Superior temporal gyrus (tissue), 1 donor: ENCODE measurements at regions not wholly inside any gene's neighbourhood (a gene's known extent, or its start where the extent isn't known, plus 50 kb on each side); places are given as distances from the start of the nearest gene placed in this dataset.

Source experiments
- DNase-seq: peaks from one replicate; pipeline ENCODE4 v3.0.0-alpha.2; 2016; ENCODE audit errors: extremely low spot score

GRCh38 chr16:85187886-85188285, 75.6 kb upstream of the CIBAR2 start:
- DNase-seq, result no peak

- no peak for DNase-seq
Observed at GRCh38 chr16:85188822-85189672, 76.8 kb upstream of the CIBAR2 start.

- DNase-seq, result no peak
Observed at GRCh38 chr16:85190572-85190971, 78.3 kb upstream of the CIBAR2 start.

GRCh38 chr16:85191341-85191965, 79.2 kb upstream of the CIBAR2 start:
- DNase-seq, result no peak

DNA sequence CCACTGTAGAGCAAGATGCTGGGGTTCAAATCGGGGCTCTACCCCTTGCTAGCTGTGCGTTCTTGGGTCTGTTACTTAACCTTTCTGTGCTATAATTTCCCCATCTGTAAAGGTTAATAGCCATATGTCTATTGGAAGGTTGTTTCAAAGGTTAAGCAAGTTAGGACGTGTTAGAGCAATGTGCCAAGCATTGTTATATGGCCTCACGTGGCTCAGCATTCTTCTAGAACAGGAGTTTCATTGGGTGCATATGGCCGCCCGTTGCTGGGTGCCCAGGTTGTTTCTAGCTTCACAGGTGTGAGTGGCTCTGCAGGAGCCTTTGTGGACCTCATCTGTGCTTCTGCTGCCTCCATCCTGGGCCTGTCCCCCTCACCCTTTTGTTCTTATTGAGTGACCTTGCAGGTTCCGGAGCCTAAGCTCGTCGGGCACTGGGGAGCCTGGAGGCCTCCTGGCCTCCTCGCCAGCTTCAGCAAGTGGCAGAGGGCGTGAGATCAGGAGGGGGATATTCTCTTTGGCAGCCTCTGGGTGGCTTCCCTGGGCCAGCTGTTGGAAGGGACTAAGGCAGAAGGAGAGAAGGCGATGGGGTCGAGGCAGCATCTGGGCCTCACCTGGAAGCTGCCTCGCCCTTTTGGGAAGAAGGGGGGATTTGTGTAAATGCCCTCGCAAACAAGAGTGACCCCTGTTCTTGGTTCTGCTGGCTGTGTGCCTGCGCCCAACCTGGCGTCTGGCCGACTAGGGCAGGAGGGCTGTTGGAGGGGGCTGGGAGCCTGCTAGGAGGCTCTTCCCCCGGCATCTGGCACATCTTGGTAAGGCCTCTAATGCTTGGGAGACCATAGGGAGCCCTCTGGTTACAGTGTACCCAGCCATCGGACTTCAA, 80.2 kb upstream of the CIBAR2 start:
- no peak for DNase-seq

DNA sequence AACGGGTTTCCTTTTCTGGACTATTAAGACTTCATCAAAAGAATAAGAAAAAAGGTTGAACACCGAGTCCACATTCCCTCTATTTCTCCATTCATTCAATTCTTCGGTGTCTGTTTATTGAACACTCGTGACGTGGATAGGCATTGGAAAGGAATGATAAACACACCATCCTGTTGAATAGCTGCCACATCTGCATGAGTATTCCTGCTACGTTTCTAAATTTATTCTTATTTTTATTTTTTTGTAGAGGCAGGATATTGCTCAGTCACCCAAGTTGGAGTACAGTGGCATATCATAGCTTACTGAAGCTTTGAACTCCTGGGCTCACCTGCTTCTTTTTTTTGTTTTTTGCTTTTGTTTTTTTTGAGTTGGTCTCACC, 80.8 kb upstream of the CIBAR2 start:
- DNase-seq, result no peak

DNA sequence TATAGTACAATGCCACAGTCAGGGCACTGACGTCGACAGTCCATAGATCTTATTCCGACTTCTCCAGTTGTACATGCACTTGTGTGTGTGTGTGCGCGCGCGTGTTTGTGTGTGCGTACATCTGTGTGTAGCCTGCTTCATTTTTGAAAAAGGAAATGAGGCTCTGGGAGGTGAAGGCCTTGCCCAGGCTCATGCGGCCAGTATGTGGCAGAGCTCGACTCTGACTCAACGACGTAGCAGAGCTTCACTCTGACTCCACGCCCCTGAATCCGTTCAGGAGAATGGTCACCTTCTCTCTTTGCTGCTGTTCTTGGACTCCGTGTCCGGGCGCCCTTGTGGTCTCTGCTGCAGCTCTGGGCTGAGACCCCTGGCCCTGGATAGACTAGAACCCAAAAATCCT, 81.6 kb upstream of the CIBAR2 start:
- DNase-seq, result no peak

DNA sequence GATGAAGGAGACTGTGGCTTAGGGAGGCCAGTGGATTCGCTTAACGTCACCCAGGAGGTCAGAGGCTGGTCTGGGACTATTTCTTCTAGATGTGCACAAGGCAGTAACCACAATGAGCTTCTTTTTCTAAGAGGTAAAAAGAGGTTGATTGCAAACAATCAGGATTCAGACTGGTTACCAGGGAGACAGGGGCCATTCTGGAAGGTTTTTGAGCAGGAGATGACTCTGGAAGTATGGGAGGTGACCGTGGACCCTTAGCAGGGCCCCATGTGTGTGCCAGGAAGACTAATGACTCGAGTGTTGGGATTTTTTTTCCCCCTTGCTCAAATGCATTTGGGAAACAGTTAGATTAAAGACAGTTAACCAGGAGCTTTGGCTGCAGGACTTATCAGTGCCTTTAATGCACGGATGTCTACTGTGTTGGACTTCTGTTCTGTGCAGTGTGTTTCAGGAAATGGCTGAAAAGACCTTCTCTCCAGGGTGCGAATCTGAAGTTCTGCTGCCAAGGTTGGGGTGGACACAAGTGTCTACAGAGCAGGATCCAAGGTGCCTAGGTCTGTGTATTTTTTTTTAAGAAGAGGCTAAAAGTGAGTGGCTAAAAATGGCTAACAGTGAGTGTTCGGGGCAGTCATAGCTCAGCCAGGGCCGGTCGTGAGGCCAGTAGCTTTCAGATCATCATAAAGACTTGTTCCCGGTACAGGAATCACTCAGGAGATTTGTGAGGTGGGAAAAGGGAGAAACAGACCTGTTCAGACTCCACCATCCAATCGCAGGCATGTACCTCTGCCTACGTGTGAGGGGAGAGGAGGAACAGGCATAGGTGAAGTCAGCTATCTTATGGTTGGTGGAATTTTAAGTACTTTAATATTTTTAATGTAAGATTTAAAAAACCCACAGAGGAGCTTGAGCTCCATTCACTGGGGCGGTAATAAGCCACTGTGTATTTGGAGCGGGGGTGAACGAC, 82.3 kb upstream of the CIBAR2 start:
- no peak for DNase-seq

GRCh38 chr16:85195271-85195647, 83.0 kb upstream of the CIBAR2 start:
- DNase-seq, result no peak

DNA sequence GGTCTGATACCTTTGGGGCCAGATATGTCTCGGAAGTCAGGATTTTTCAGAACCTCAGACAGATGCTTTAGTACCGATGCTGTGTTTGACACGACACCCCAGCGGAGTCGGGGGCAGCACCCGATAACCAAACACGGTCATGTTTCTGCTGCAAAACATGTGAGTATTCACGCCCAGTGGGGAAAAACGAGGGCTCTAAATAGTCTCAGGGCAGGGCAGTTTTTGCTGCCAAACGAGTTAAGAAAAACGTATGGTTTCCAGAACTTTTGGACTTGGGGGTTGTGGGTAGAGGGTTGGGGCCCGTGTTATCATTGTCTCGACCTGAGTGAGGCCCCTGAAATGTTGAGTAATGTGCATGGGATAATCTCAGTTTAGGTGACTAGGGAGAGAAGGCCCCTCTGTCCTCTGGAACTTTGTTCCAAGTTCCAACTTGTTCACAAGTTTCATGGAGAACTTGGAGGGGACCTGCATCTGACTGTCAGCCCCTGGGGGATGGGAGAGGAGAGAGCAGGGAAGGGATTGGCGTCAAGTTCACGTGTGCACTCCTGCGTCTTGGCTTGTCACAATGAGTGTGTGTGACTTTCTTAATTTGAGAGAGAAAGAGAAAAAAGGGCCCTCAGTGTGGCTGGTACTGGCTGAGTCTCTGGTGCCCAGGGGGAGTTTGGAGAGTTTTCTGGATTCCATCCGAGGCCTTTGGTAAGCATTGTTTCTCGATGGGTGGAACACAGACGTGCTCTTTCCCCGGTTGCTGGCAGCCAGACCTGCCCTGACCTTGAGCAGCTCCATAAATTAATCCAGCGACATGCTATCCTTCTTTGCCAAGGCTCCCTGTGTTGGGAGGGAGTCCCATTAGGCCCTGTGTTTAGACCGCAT, 83.9 kb upstream of the CIBAR2 start:
- DNase-seq, result no peak

DNA sequence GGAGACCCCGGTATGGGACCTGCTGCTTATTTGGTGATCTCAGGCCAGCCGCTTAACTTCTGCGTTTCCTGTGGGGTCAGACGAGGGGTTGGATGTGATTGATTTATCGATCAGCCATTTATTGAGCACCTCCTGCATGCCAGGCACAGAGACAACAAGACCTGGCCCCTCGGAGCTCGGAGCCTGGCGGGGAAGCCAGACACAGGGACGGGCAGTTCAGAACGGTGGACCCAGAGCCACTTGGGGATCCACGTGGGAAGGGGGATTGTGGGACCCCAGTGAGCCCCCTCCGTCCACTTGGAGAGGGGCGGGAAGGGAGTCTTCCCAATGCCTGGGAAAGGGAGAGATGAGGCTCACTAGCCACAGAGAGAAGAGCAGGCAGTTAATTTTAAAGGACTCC, 84.7 kb upstream of the CIBAR2 start:
- no peak for DNase-seq

- DNase-seq, result no peak
Observed at GRCh38 chr16:85197611-85198566, 85.6 kb upstream of the CIBAR2 start.

DNA sequence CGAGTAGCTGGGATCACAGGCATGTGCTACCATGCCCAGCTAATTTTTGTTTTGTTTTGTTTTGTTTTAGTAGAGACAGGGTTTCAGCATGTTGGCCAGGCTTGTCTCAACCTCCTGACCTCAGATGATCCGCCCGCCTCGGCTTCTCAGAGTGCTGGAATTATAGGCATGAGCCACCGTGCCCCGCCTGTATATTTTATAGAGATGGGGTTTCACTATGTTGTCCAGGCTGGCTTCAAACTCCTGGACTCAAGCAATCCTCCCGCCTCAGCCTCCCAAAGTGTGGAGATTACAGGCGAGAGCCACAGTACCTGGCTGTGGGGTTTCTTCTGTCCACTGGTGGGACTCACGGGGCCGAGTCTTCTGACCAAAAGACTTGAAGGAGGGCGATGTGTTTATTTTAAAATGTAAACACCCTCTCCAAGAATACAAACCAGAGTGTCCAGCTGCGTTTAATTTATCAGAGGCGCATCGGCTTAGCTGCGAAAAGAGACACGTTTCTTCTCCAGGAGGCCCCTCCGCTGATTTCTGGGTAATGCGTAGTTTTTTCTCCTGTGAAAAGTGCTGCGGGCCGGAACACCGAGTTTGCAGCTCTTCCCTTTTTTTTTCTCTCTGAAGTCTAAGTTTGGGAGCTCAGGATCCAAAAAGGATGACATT, 86.9 kb upstream of the CIBAR2 start:
- no peak for DNase-seq

DNA sequence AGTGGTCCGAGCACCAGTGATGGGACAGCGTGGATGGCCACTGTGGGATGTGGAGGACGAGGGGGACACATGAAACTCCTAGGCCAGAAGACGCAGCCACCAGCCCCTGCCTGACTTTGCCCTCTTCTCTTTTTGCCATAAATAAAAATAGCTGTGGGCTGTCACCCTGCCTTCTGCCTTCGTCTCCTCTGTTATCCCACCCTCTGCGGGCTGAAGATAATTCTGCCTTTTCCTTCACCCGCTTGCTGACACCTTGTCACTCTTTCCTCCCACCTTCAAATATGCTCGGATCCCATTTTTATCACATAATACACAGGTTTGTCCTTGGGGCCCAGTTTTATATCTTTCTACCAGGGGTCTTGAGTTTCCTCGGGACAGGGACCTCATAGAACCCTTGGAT, 87.6 kb upstream of the CIBAR2 start:
- DNase-seq, result no peak

DNA sequence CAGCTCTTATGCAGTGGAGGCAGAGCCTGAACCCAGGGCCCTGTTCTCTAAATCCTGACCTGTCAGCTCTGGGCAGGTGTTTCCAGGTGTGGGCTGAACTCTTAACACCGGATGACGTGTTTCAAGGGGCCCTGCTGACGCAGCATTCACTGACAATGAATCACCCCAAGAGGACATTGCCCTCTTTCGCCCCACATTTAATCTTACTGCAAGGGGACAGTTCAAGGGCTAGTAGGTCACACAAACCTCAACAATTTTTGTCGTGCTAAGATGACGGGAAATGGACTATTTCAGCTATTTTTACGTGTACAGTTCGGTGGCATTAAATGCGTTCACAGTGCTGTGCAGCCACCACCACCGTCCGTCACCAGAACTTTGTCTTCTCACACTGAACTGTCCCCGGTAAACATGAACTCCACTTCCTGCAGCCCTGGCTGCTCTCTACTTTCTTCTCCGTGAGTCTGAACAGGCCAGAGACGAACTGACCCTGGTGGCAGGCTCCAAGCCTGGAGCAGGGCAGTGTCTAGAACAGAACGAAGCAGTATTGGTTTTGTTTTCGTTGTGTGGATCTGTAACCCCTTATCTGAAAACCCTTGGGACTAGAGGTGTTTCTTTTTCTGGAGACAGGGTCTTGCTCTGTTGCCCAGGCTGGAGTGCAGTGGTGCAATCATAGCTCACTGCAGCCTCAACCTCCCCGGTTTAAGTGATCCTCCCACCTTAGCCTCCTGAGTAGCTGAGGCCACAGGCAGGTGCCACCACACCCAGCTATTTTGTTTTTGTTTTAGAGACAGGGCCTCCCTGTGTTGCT, 88.4 kb upstream of the CIBAR2 start:
- no peak for DNase-seq

DNA sequence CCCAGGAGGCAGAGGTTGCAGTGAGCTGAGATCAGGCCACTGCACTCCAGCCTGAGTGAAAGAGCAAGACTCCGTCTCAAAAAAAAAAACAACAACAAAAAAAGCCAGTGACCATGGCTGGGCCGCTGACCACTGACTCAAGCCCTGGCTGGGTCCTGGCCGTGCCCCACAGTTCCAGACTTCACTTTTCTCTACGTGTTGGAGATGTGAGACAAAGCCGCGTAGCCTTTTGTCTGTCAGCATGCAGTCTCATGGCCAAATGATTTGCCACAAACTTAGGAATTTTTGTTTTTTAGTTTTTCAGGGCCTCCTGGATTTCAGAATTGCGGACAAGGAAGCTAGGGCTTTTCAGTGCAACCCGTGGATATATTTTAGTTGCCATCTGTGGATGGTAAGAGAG, 89.3 kb upstream of the CIBAR2 start:
- DNase-seq, result no peak

- DNase-seq, result no peak
Observed at GRCh38 chr16:85202051-85202601, 89.9 kb upstream of the CIBAR2 start.
